ENCODE measurements at regions not wholly inside any gene's neighbourhood (a gene's known extent, or its start where the extent isn't known, plus 50 kb on each side); places are given as distances from the start of the nearest gene placed in this dataset.
"Not testable (repeated sequence)": the region's sequence is repeated elsewhere in the genome, so short reads cannot be mapped to it uniquely, and the experiment has no call there.

- no peak for DNase-seq
Observed at GRCh38 chr4:124890522-124890921, 178.0 kb upstream of the ANKRD50 start.

- DNase-seq = no peak
Observed at GRCh38 chr4:124887739-124888138, 175.2 kb upstream of the ANKRD50 start.

DNA sequence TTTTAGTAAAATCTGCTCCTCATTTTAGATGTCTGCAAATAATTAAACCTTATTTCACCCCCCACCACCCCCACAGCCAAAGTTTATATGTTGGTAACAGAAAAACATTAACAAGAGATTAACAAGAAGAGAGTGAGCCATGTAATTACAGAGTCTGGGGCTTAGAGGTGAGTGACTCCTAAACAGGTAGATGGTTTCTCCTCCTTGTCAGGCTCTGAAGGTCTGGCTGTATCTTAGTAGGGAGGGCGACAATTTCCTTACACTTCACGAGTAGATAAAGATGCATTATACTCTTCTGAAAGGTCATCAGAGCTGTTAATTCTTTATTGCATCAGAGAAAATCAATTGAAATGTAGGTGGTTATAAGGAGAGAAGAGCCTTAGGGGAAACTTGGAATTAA, 171.8 kb upstream of the ANKRD50 start:
- DNase-seq = no peak

GRCh38 chr4:124883632-124884031, 171.1 kb upstream of the ANKRD50 start:
- DNase-seq = no peak

DNA sequence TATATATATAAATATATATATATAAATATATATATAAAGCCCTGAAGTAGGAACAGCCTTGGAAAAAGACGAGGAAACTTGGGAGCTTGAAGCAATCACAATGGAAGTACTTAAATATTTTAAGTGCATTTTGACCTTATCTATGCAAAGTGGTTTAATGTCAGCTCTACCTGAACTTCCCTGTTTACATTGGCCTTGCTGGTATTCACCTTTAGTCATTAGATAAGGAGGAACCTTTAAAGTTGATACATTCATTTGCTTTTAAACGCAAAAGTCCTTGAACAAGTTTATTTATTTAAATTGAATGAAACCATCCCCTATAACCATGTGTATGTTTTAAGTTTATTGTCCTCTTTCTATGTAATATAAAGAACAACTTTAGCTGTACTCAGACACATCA, 166.7 kb upstream of the ANKRD50 start:
- DNase-seq = no peak

DNA sequence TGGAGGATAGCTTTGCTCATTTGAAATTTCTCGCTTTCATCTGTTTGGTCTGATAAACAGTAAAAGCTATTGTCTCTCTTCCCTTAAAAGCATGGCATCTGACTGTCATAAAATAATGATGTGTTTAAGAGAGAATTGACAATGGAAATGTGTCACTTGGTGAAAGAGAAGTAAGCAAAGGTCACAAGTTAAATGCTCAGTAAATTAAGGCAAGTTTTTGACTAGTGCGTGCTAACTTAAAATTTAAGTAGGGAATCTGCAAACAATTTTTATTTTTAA, 161.6 kb upstream of the ANKRD50 start:
- no peak for DNase-seq

DNA sequence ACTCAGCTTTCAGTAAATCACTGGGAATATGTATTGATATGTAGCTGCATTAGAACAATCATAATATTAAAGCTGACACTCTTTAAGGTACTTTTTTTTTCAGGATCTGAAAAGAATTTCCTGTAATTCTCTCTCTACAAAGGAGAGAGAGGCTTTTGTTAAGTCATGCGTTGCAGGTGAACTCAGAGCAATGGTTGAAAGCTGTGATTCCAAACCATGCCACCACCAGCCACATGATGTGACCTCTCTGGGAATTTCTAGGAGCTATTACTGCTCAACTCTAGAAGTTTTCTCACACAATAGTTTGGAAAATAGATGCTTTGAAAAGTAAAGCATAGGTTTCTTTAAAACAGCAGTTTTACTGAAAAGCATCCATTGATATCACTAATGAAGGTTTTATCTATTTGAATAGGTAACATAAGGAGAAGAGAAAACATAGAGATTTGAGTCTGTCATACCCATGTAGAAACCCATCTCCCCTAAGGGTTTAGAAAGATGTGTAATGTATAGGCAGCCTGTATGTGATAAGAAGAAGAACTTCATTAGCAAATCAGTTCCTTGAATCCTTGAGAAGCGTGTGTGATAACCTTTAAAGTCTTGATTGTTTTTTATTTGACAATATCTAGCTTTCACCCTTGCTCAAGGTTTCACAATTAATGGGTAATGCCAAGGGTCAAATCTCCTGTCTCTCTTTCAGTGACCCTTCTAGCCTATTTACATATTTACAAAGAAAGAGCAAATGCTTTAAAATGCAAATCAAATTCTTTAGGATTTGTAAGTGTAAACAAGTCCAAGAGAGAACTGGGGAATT, 161.0 kb upstream of the ANKRD50 start:
- no peak for DNase-seq

- no peak for DNase-seq
Observed at GRCh38 chr4:124872659-124873058, 160.1 kb upstream of the ANKRD50 start.

DNA sequence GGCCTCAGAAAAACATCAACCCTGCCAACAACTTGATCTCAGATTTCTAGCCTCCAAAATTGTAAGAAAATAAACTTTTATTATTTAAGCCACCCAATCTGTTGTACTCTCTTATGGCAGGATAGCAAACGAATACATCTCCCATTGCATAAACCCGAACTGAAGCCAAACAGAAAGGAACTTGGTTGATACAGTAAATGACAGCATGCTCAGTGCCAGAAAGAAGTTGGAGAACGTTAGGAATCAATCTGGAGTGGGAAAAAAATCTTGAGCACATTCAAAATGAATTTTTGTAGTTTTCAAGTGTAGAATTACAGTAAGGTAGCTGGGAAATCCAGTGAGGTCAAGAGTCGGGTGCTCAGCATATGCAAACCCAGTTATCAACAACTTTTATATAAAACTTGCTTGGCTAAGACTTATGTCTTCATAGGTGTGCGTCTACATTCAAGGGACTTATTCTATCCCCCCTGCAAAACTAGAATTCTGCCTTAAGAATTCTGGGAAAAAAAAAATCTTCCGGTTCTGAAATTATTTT, 157.5 kb upstream of the ANKRD50 start:
- DNase-seq = no peak

GRCh38 chr4:124868495-124868894, 156.0 kb upstream of the ANKRD50 start:
- peak; percentile 19 for DNase-seq

- no peak for DNase-seq
Observed at GRCh38 chr4:124867536-124867935, 155.0 kb upstream of the ANKRD50 start.

DNA sequence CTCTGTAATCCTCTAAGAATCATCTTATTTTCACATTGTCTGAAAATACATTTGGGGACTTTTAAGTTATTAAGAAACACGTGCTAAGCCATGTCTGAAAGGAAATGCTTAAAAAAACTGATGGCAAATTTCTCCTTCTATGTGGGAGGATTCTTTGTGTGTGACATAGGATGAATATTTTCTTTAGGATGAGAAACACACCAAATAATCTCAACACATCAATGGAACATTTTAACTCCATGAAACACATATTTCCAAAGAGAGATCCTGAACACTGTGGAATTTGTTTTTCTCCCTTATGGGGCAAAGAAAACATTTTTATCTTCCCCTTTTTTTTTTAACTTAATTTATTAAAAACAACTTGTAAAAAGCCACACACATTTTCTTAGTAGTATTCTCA, 153.8 kb upstream of the ANKRD50 start:
- no peak for DNase-seq

DNA sequence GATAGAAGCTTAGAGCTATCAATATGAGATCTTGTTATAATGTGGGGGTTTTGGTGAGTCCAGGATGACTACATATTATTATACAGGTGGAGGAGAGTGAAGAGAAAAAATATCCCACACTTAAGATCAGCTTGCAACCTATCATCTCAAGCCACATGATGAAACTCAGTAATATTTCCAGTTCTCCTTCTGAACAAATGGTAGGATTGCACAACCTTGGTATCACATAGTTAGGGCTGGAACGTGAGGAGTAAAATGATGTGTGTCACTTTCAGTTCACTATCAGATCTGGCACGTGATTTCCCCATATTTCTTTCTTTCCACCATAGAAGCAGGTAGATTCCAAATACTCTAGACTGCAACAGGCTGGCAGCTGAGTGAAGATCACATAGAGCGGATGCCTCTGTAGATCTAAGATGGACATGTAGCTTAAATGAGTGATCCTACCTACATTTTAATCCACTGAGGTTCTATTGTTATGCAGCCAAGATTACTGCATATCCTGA, 150.6 kb upstream of the ANKRD50 start:
- no peak for DNase-seq

DNA sequence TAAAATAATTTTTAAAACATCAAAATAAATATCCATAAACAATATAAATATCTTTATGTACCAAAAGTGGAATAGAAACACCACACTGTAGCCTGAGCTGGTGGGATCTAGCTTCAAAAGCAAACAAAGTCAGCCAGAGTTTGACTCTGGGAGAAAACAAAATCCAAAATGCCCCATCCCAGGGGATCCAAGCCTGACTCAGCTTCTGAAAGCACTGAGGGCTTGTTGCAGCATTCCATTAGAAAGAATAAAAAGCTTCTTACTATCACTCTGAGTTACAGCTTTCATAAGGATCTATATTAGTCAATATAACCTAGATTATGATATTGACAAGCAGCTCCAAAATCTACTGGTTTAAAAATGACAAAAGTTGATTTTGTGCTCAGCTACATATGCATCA, 149.7 kb upstream of the ANKRD50 start:
- no peak for DNase-seq

- DNase-seq = no peak
Observed at GRCh38 chr4:124861761-124862160, 149.2 kb upstream of the ANKRD50 start.

GRCh38 chr4:124854968-124855367, 142.4 kb upstream of the ANKRD50 start:
- no peak for DNase-seq

DNA sequence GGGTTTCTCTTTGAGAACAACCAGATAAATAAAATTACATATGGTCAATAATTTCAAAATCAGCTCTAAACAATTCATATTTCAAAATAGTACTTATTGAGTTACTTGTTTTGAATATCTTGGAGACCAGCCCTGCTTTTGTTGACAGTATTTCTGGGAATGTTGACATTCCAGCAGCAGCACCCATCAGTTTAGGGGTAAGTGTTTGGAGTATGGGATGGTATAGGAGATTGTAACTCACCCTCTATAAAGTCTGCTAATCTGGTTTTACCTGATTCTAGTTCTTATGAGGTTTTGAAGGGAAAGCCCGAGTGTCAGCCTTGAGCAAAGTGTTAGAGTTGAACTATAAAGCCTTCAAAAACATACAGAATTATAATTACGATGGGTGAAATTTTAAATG, 139.2 kb upstream of the ANKRD50 start:
- DNase-seq = no peak

DNA sequence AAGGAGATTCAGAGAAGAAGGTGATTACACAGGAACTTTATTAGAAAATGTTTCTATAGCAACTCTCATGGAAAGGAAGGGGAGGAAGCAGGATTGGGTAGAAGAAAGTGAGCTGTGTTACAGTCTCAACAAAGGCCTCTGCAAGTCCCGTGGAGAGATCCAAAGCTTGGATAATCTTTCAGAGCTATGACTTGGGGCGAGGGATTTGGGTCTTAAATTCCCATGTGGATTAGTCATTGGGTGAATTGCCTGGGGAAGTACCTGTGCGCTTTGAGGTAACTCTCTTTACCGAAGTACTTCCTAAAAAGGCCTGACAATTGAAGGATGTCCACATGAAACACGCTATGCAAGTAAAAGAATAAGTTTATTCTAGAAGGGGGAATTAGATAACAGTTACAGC, 133.8 kb upstream of the ANKRD50 start:
- DNase-seq = no peak

- DNase-seq = no peak
Observed at GRCh38 chr4:124839786-124840390, 127.4 kb upstream of the ANKRD50 start.

GRCh38 chr4:124833831-124834505, 121.4 kb upstream of the ANKRD50 start:
- no peak for DNase-seq

DNA sequence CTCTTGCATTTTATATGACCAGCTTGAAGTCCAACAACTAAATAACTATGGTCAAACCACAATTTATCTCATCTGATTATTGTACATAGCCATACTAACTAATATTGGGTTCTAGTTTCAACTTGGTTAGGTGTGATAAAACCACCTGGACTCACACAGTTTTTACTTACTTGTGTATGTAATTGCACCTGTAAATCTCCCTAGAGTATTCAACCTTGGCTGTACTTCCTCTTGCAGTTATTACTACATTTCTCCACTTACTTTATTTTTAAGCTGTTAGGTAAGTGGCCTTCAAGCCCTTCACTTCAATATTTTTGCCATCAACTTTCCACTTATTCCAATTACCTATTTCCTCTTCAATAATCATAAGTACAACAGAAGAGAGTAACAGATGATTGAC, 115.8 kb upstream of the ANKRD50 start:
- no peak for DNase-seq

DNA sequence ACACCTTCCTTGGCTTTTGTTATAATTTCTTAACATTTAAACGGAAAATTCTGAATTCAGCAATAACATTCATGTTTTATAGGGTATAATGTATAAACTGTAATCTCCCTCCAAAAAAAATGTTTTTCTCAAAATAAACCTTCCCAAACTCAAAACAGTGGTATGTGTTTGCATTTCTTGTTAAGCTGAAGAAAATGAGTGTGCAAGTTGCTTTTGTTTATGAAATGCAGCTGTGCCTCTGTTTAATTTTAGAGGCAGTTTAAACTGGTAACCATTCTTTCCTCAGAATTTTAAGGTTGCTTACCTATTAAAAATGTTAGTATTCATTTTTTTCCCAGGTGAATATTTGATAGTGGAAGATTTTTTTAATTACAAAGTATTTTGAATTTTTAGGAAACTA, 105.0 kb upstream of the ANKRD50 start:
- DNase-seq = no peak

GRCh38 chr4:124812203-124812602, 99.7 kb upstream of the ANKRD50 start:
- not testable (repeated sequence) for DNase-seq
